H9 (cell line): ENCODE measurements at regions not wholly inside any gene's neighbourhood (a gene's known extent, or its start where the extent isn't known, plus 50 kb on each side); places are given as distances from the start of the nearest gene placed in this dataset.

ENCODE experiments used
- DNase-seq: peaks from one replicate; pipeline ENCODE4 v3.0.0-alpha.2; 2017
- H2AFZ ChIP-seq: one replicate; pipeline ENCODE4 v1.6.1; 2013; ENCODE audit warnings: mild to moderate bottlenecking, low read length, control low read depth, moderate library complexity
- H2AK5ac ChIP-seq: 2 replicates; pipeline ENCODE4 v1.6.1; 2013; ENCODE audit warnings: low read length, control low read depth, mixed read lengths; ENCODE audit not compliant: insufficient read length
- H2BK120ac ChIP-seq: one replicate; pipeline ENCODE4 v1.6.1; 2013; ENCODE audit warnings: low read depth, mild to moderate bottlenecking, low read length, control low read depth, inconsistent platforms; ENCODE audit not compliant: poor library complexity, severe bottlenecking
- H2BK12ac ChIP-seq: 2 replicates; pipeline ENCODE4 v1.6.1; 2013; ENCODE audit warnings: low read length, control low read depth, mixed read lengths, low read depth; ENCODE audit not compliant: insufficient read length
- H2BK15ac ChIP-seq: 2 replicates; pipeline ENCODE4 v1.6.1; 2013; ENCODE audit warnings: low read depth, low read length, control low read depth
- H2BK20ac ChIP-seq: one replicate; pipeline ENCODE4 v1.6.1; 2013; ENCODE audit warnings: low read depth, mild to moderate bottlenecking, low read length, control low read depth, inconsistent platforms; ENCODE audit not compliant: poor library complexity, severe bottlenecking
- H2BK5ac ChIP-seq: 2 replicates; pipeline ENCODE4 v1.6.1; 2013; ENCODE audit warnings: low read length, control low read depth, mixed read lengths; ENCODE audit not compliant: insufficient read length
- H3K14ac ChIP-seq: 2 replicates; pipeline ENCODE4 v1.6.1; 2013; ENCODE audit warnings: low read length, control low read depth; ENCODE audit not compliant: insufficient read depth
- H3K18ac ChIP-seq: 2 replicates; pipeline ENCODE4 v1.6.1; 2013; ENCODE audit warnings: low read depth, mild to moderate bottlenecking, mixed read lengths, low read length, control low read depth; ENCODE audit not compliant: insufficient read length
- H3K23ac ChIP-seq: 2 replicates; pipeline ENCODE4 v1.6.1; 2013; ENCODE audit warnings: low read length, control low read depth, mixed read lengths, low read depth; ENCODE audit not compliant: insufficient read length
- H3K23me2 ChIP-seq: 2 replicates; pipeline ENCODE4 v1.6.1; 2013; ENCODE audit warnings: low read depth, mild to moderate bottlenecking, mixed read lengths, low read length, control low read depth; ENCODE audit not compliant: insufficient read length, poor library complexity, severe bottlenecking
- H3K27ac ChIP-seq: 2 replicates; pipeline ENCODE4 v1.5.1; 2013; ENCODE audit warnings: low read length, control low read depth, mixed read lengths, low read depth; ENCODE audit not compliant: insufficient read length
- H3K27me3 ChIP-seq: 2 replicates; pipeline ENCODE4 v1.6.1; 2013; ENCODE audit warnings: low read length, control low read depth, inconsistent platforms; ENCODE audit not compliant: insufficient read depth
- H3K4ac ChIP-seq: 2 replicates; pipeline ENCODE4 v1.6.1; 2013; ENCODE audit warnings: low read depth, mild to moderate bottlenecking, control low read depth, inconsistent platforms, low read length, moderate library complexity
- H3K4me1 ChIP-seq: 2 replicates; pipeline ENCODE4 v1.6.1; 2013; ENCODE audit warnings: low read length, control low read depth, inconsistent platforms; ENCODE audit not compliant: insufficient read depth
- H3K4me2 ChIP-seq: 2 replicates; pipeline ENCODE4 v1.6.1; 2013; ENCODE audit warnings: low read length, control low read depth, mixed read lengths; ENCODE audit not compliant: insufficient read length, insufficient read depth
- H3K56ac ChIP-seq: 2 replicates; pipeline ENCODE4 v1.6.1; 2013; ENCODE audit warnings: low read depth, mild to moderate bottlenecking, mixed read lengths, low read length, control low read depth; ENCODE audit not compliant: insufficient read length
- H3K79me1 ChIP-seq: 2 replicates; pipeline ENCODE4 v1.6.1; 2013; ENCODE audit warnings: low read depth, mild to moderate bottlenecking, moderate library complexity, low read length, control low read depth, inconsistent platforms; ENCODE audit not compliant: insufficient read depth, poor library complexity, severe bottlenecking
- H3K79me2 ChIP-seq: 2 replicates; pipeline ENCODE4 v1.6.1; 2013; ENCODE audit warnings: low read length, control low read depth, inconsistent platforms; ENCODE audit not compliant: insufficient read depth
- H3K9ac ChIP-seq: 2 replicates; pipeline ENCODE4 v1.6.1; 2013; ENCODE audit warnings: low read length, control low read depth, mixed read lengths; ENCODE audit not compliant: insufficient read length; ENCODE audit errors: extremely low read depth
- H3K9me3 ChIP-seq: one replicate; pipeline ENCODE4 v1.6.1; 2013; ENCODE audit warnings: low read depth, low read length, inconsistent platforms; ENCODE audit not compliant: control insufficient read depth
- H3T11ph ChIP-seq: one replicate; pipeline ENCODE4 v1.6.1; 2013; ENCODE audit warnings: mild to moderate bottlenecking, low read length, control low read depth, inconsistent platforms
- H4K20me1 ChIP-seq: one replicate; pipeline ENCODE4 v1.6.1; 2013; ENCODE audit not compliant: control insufficient read depth, insufficient read length, insufficient read depth
- H4K5ac ChIP-seq: 2 replicates; pipeline ENCODE4 v1.6.1; 2013; ENCODE audit warnings: low read depth, mild to moderate bottlenecking, mixed read lengths, low read length, control low read depth; ENCODE audit not compliant: insufficient read length
- H4K8ac ChIP-seq: replicated peaks from 2 replicates; pipeline ENCODE4 v1.6.1; 2013; ENCODE audit warnings: low read length, control low read depth, mixed read lengths, low read depth; ENCODE audit not compliant: insufficient read length
- H4K91ac ChIP-seq: 2 replicates; pipeline ENCODE4 v1.6.1; 2013; ENCODE audit warnings: low read depth, mild to moderate bottlenecking, moderate library complexity, mixed read lengths, low read length, control low read depth; ENCODE audit not compliant: insufficient read length
- H3K27ac Mint-ChIP-seq, 3 experiments: 2 replicates in 2 of 3; 3 replicates in 1 of 3; pipeline ENCODE4 v1.8.0; 2020 to 2021; ENCODE audit warnings: mixed read lengths in 3 of 3, mild to moderate bottlenecking in 1 of 3, moderate library complexity in 1 of 3
- H3K27me3 Mint-ChIP-seq: 2 replicates; pipeline ENCODE4 v1.8.0; 2021; ENCODE audit warnings: low read depth, mild to moderate bottlenecking, moderate library complexity, mixed read lengths
- H3K36me3 Mint-ChIP-seq, 3 experiments: 2 replicates in 2 of 3; 3 replicates in 1 of 3; pipeline ENCODE4 v1.8.0; 2020 to 2021; ENCODE audit warnings: low read depth in 3 of 3, mixed read lengths in 3 of 3; ENCODE audit not compliant: insufficient read depth in 1 of 3
- H3K4me1 Mint-ChIP-seq, 2 experiments: 2 replicates each; pipeline ENCODE4 v1.8.0; 2020; ENCODE audit warnings: mixed read lengths in 2 of 2
- H3K4me3 Mint-ChIP-seq, 2 experiments: 2 replicates in 1 of 2; 3 replicates in 1 of 2; pipeline ENCODE4 v1.8.0; 2020 to 2021; ENCODE audit warnings: mild to moderate bottlenecking in 2 of 2, mixed read lengths in 2 of 2, moderate library complexity in 1 of 2
- H3K9me3 Mint-ChIP-seq, 2 experiments: 2 replicates in 1 of 2; 3 replicates in 1 of 2; pipeline ENCODE4 v1.8.0; 2020; ENCODE audit warnings: mild to moderate bottlenecking in 2 of 2, mixed read lengths in 2 of 2, moderate library complexity in 1 of 2
- CTCF ChIP-seq: fragments of 200-600 bp; sonication (generic); conservative IDR thresholded peaks from 3 replicates; pipeline ENCODE4 v1.8.0; 2021; ENCODE audit warnings: antibody characterized with exemption, mild to moderate bottlenecking
- WGBS: extraction: QIAGEN DNeasy Blood & Tissue Kit; methylation state at CpG from one replicate; pipeline ENCODE4 v1.1.7; 2013; ENCODE audit warnings: missing lambda C conversion rate, low lambda C conversion rate, mixed read lengths; ENCODE audit not compliant: insufficient read length; ENCODE audit errors: extremely low coverage; 5-methylcytosine and 5-hydroxymethylcytosine counted together

- Histone ChIP-seq H3K14ac (no peak overlapping the region), H3K27ac (no peak overlapping the region), H4K20me1 (no peaks in the 10 kb centered on the region), H3K23me2 (no peaks in the 10 kb centered on the region), H2BK5ac (no peak overlapping the region), H3K79me1 (no peaks in the 10 kb centered on the region), H3K18ac (no peak overlapping the region), H3K4ac (no peak overlapping the region), H4K5ac (no peak overlapping the region), H2BK20ac (no peak overlapping the region), H3K4me1 (no peaks in the 10 kb centered on the region; the same call in 1 of the 2 replicates), H2BK120ac (no peak overlapping the region), H4K8ac (no peak overlapping the region), H2BK12ac (no peak overlapping the region), H2AK5ac (no peak overlapping the region), H4K91ac (no peak overlapping the region), H3K56ac (no peak overlapping the region), H2BK15ac (no peak overlapping the region), H3K27me3 (no peaks in the 10 kb centered on the region), H3T11ph (no peak overlapping the region), H3K79me2 (no peaks in the 10 kb centered on the region), H3K4me2 (no peak overlapping the region), H3K9me3 (no peaks in the 10 kb centered on the region), H3K9ac (no peak overlapping the region), H3K23ac (no peak overlapping the region), H2AFZ (no peak overlapping the region)
- Mint-ChIP-seq H3K27ac (no peak overlapping the region), H3K4me3 (no peak overlapping the region), H3K36me3 (no peaks in the 10 kb centered on the region), H3K9me3 (no peaks in the 10 kb centered on the region), H3K4me1 (peaks cover 4% of the 10 kb centered on the region in 2 experiments; a peak in 2 of 4 replicates), H3K27me3 (no peaks in the 10 kb centered on the region)
- WGBS: no CpG with 5 or more reads among the region's 7 CpGs
- TF ChIP-seq CTCF: no peak
- DNase-seq: no peak
These were observed 284.5 kb upstream of the ADGRL4 start for GRCh38 chr1:79290927-79291474.
